Trophoblast cell (in vitro differentiated cells and primary cell): ENCODE measurements at regions not wholly inside any gene's neighbourhood (a gene's known extent, or its start where the extent isn't known, plus 50 kb on each side); places are given as distances from the start of the nearest gene placed in this dataset.
A peak's percentile ranks its signal among the peaks of the same experiment; 100 is the strongest.

ENCODE experiments used
- DNase-seq, 2 donors: peaks; one replicate each; pipeline ENCODE4 v3.0.0-alpha.2; 2016
- H2AFZ ChIP-seq: 2 replicates; pipeline ENCODE4 v1.6.1; 2013; ENCODE audit warnings: low read length, moderate library complexity, mild to moderate bottlenecking; ENCODE audit not compliant: insufficient read depth, poor library complexity
- H2AK5ac ChIP-seq: 2 replicates; pipeline ENCODE4 v1.6.1; 2013; ENCODE audit warnings: mild to moderate bottlenecking, low read length
- H2BK120ac ChIP-seq: 2 replicates; pipeline ENCODE4 v1.6.1; 2013; ENCODE audit warnings: low read length, mild to moderate bottlenecking, moderate library complexity; ENCODE audit not compliant: insufficient read depth, poor library complexity
- H2BK12ac ChIP-seq: 2 replicates; pipeline ENCODE4 v1.6.1; 2013; ENCODE audit warnings: mild to moderate bottlenecking, low read length, moderate library complexity
- H2BK5ac ChIP-seq: 2 replicates; pipeline ENCODE4 v1.6.1; 2013; ENCODE audit warnings: low read length, low read depth, moderate library complexity, mild to moderate bottlenecking; ENCODE audit not compliant: poor library complexity
- H3K14ac ChIP-seq: 2 replicates; pipeline ENCODE4 v1.6.1; 2013; ENCODE audit warnings: mild to moderate bottlenecking, low read length
- H3K18ac ChIP-seq: 2 replicates; pipeline ENCODE4 v1.6.1; 2013; ENCODE audit warnings: mild to moderate bottlenecking, low read length
- H3K23ac ChIP-seq: 2 replicates; pipeline ENCODE4 v1.6.1; 2013; ENCODE audit warnings: low read length
- H3K27ac ChIP-seq: 2 replicates; pipeline ENCODE4 v1.5.1; 2013; ENCODE audit warnings: low read depth, mild to moderate bottlenecking, inconsistent platforms, low read length, moderate library complexity
- H3K27me3 ChIP-seq: 2 replicates; pipeline ENCODE4 v1.6.1; 2013; ENCODE audit warnings: inconsistent platforms, mild to moderate bottlenecking, low read length, moderate library complexity; ENCODE audit not compliant: insufficient read depth
- H3K36me3 ChIP-seq, 2 experiments: 1 replicate in 1 of 2; 2 replicates in 1 of 2; pipeline ENCODE4 v1.6.1; 2013; ENCODE audit warnings: low read length in 2 of 2, mild to moderate bottlenecking in 2 of 2, moderate library complexity in 1 of 2; ENCODE audit not compliant: insufficient read depth in 2 of 2, control insufficient read depth in 1 of 2
- H3K4ac ChIP-seq: 2 replicates; pipeline ENCODE4 v1.6.1; 2013; ENCODE audit warnings: low read depth, mild to moderate bottlenecking, low read length, moderate library complexity
- H3K4me1 ChIP-seq, 2 experiments: 1 replicate in 1 of 2; 2 replicates in 1 of 2; pipeline ENCODE4 v1.6.1; 2013; ENCODE audit warnings: low read length in 2 of 2, mild to moderate bottlenecking in 2 of 2, moderate library complexity in 1 of 2; ENCODE audit not compliant: insufficient read depth in 2 of 2, control insufficient read depth in 1 of 2
- H3K4me2 ChIP-seq: 2 replicates; pipeline ENCODE4 v1.6.1; 2013; ENCODE audit warnings: inconsistent platforms, mild to moderate bottlenecking, low read length, moderate library complexity
- H3K4me3 ChIP-seq: 2 replicates; pipeline ENCODE4 v1.5.1; 2013; ENCODE audit warnings: mild to moderate bottlenecking, low read depth, low read length, inconsistent platforms
- H3K79me1 ChIP-seq: one replicate; pipeline ENCODE4 v1.6.1; 2013; ENCODE audit warnings: low read length
- H3K79me2 ChIP-seq: 2 replicates; pipeline ENCODE4 v1.6.1; 2013; ENCODE audit warnings: low read length, mild to moderate bottlenecking; ENCODE audit not compliant: control insufficient read depth, insufficient read depth, poor library complexity
- H3K9ac ChIP-seq: 2 replicates; pipeline ENCODE4 v1.6.1; 2013; ENCODE audit warnings: mild to moderate bottlenecking, low read length
- H3K9me3 ChIP-seq: 2 replicates; pipeline ENCODE4 v1.6.1; 2013; ENCODE audit warnings: low read depth, mild to moderate bottlenecking, control low read depth, inconsistent platforms, low read length; ENCODE audit not compliant: insufficient read depth
- H4K12ac ChIP-seq: 2 replicates; pipeline ENCODE4 v1.6.1; 2013; ENCODE audit warnings: low read depth, mild to moderate bottlenecking, low read length, moderate library complexity
- H4K8ac ChIP-seq: 2 replicates; pipeline ENCODE4 v1.6.1; 2013; ENCODE audit warnings: low read depth, mild to moderate bottlenecking, low read length, moderate library complexity
- H4K91ac ChIP-seq: one replicate; pipeline ENCODE4 v1.6.1; 2013; ENCODE audit warnings: low read depth, mild to moderate bottlenecking, low read length, moderate library complexity
- WGBS: extraction: QIAGEN DNeasy Blood & Tissue Kit; methylation state at CpG from one replicate; pipeline ENCODE4 v1.1.7; 2013; ENCODE audit warnings: missing lambda C conversion rate; ENCODE audit not compliant: insufficient read length, insufficient coverage; ENCODE audit errors: extremely low coverage; 5-methylcytosine and 5-hydroxymethylcytosine counted together

DNA sequence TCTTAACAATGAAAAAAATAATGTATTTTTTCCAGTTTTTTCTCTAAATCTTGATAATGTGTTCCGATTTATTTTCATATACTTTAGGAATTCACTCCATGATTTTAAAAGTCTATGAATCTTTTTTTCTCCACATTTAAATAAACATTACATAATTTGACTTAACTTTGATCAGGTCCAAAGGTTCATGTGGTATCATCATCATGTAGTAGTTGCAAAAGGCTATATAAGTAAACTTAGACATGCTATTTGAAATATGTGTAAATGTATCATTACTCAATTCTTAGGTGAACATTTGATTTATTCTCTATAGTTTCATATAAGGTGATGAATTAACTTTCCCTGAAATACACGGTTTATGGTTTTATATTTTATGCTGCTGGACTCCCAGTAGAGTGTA lies 2197.0 kb upstream of the RAG2 start:
- Histone ChIP-seq H4K91ac (no peak overlapping the region), H3K27ac (no peak overlapping the region), H3K79me1 (no peaks in the 10 kb centered on the region), H3K4ac (no peak overlapping the region), H4K8ac (no peak overlapping the region), H3K79me2 (no peaks in the 10 kb centered on the region), H3K4me1 (no peaks in the 10 kb centered on the region), H3K9me3 (no peaks in the 10 kb centered on the region), H3K9ac (no peak overlapping the region), H3K4me3 (no peak overlapping the region), H2AFZ (no peak overlapping the region), H4K12ac (no peak overlapping the region), H2AK5ac (no peak overlapping the region), H2BK120ac (no peak overlapping the region), H3K4me2 (no peak overlapping the region), H3K14ac (no peak overlapping the region), H3K23ac (no peak overlapping the region), H3K18ac (no peak overlapping the region), H3K36me3 (no peaks in the 10 kb centered on the region), H2BK5ac (no peak overlapping the region), H2BK12ac (no peak overlapping the region), H3K27me3 (no peaks in the 10 kb centered on the region)
- DNase-seq: no peak
- no CpG with 5 or more reads among the region's 2 CpGs for WGBS

GRCh38 chr11:38791346-38791961 lies 2193.4 kb upstream of the RAG2 start:
- Histone ChIP-seq H2BK12ac (no peak overlapping the region), H4K8ac (no peak overlapping the region), H4K12ac (no peak overlapping the region), H2AFZ (no peak overlapping the region), H3K14ac (no peak overlapping the region), H3K27ac (no peak overlapping the region), H3K79me2 (no peaks in the 10 kb centered on the region), H4K91ac (no peak overlapping the region), H3K4me3 (no peak overlapping the region), H2AK5ac (no peak overlapping the region), H3K27me3 (no peaks in the 10 kb centered on the region), H2BK120ac (no peak overlapping the region), H3K36me3 (no peaks in the 10 kb centered on the region), H3K9me3 (no peaks in the 10 kb centered on the region), H3K4ac (no peak overlapping the region), H3K4me1 (no peaks in the 10 kb centered on the region), H3K18ac (no peak overlapping the region), H3K79me1 (no peaks in the 10 kb centered on the region), H2BK5ac (no peak overlapping the region), H3K4me2 (no peak overlapping the region), H3K9ac (no peak overlapping the region), H3K23ac (no peak overlapping the region)
- WGBS: no CpG with 5 or more reads among the region's 4 CpGs
- DNase-seq: peak; percentile 12 to 81

- no peak overlapping the region for H2BK12ac ChIP-seq
- H3K23ac ChIP-seq: no peak overlapping the region
- no peak overlapping the region for H3K18ac ChIP-seq
- no peaks in the 10 kb centered on the region for H3K79me2 ChIP-seq
- no peaks in the 10 kb centered on the region for H3K36me3 ChIP-seq
- no peak overlapping the region for H3K4ac ChIP-seq
- H3K4me1 ChIP-seq: no peaks in the 10 kb centered on the region
- no peak overlapping the region for H3K9ac ChIP-seq
- H3K14ac ChIP-seq: no peak overlapping the region
- no peaks in the 10 kb centered on the region for H3K79me1 ChIP-seq
- no peak overlapping the region for H3K4me3 ChIP-seq
- no peak overlapping the region for H2BK120ac ChIP-seq
- H4K91ac ChIP-seq: no peak overlapping the region
- H4K8ac ChIP-seq: no peak overlapping the region
- H4K12ac ChIP-seq: no peak overlapping the region
- no peak overlapping the region for H2BK5ac ChIP-seq
- H3K9me3 ChIP-seq: no peaks in the 10 kb centered on the region
- H3K27ac ChIP-seq: no peak overlapping the region
- no peak for DNase-seq
- no peak overlapping the region for H2AK5ac ChIP-seq
- H3K27me3 ChIP-seq: no peaks in the 10 kb centered on the region
- H2AFZ ChIP-seq: no peak overlapping the region
- H3K4me2 ChIP-seq: no peak overlapping the region
Measured at GRCh38 chr11:38788561-38788960, 2190.5 kb upstream of the RAG2 start.

GRCh38 chr11:38784164-38784563 lies 2186.1 kb upstream of the RAG2 start:
- Histone ChIP-seq H4K12ac (no peak overlapping the region), H3K4me2 (no peak overlapping the region), H3K23ac (no peak overlapping the region), H2AK5ac (no peak overlapping the region), H2BK12ac (no peak overlapping the region), H2BK5ac (no peak overlapping the region), H3K36me3 (no peaks in the 10 kb centered on the region), H3K79me2 (no peaks in the 10 kb centered on the region), H3K4ac (no peak overlapping the region), H3K79me1 (no peaks in the 10 kb centered on the region), H3K27ac (no peak overlapping the region), H2AFZ (no peak overlapping the region), H3K9ac (no peak overlapping the region), H3K9me3 (no peaks in the 10 kb centered on the region), H2BK120ac (no peak overlapping the region), H3K4me3 (no peak overlapping the region), H3K27me3 (no peaks in the 10 kb centered on the region), H3K4me1 (no peaks in the 10 kb centered on the region), H4K8ac (no peak overlapping the region), H3K14ac (no peak overlapping the region), H3K18ac (no peak overlapping the region), H4K91ac (no peak overlapping the region)
- no peak for DNase-seq
- WGBS: no CpG with 5 or more reads among the region's 2 CpGs
